ENCODE measurements at regions not wholly inside any gene's neighbourhood (a gene's known extent, or its start where the extent isn't known, plus 50 kb on each side); places are given as distances from the start of the nearest gene placed in this dataset.
"Not testable (repeated sequence)": the region's sequence is repeated elsewhere in the genome, so short reads cannot be mapped to it uniquely, and the experiment has no call there.

DNA sequence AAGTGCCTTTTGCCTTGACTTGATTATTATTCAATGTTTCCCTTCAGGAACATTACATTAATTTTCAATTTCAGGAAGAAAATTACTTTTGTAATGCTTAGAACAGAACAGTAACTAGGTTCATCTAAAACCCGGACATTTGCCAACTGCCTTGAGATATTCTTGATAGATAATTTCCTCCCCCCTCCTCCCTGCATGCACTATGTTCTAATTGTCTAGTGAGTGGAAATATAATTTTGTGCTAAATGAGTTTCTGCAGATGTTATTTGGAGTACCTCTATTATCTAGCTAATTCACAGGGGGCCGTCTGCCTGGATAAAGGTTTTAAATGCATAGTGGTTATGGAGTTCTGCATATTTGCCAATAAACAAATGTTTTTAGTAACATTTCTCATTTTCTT is 200.3 kb upstream of the SLC39A10 start:
- DNase-seq, result no peak

DNA sequence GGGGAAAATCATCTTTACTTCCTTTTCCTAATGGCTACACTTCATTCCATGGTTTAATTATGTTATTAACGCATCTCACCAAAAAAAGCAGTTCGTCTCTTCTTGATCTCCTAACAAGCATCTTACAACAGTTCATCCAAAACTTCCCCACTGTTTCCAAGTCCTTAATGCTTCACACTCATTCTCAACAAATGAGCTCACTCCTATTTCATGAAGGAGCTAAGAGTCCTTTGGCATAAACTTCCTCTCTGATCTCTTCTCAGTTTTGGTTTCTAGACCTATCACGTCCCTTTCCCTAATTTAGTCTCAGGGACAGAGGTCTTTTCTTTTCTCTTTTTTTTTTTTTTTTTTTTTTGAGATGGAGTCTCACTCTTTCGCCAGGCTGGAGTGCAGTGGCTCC is 205.9 kb upstream of the SLC39A10 start:
- no peak for DNase-seq

DNA sequence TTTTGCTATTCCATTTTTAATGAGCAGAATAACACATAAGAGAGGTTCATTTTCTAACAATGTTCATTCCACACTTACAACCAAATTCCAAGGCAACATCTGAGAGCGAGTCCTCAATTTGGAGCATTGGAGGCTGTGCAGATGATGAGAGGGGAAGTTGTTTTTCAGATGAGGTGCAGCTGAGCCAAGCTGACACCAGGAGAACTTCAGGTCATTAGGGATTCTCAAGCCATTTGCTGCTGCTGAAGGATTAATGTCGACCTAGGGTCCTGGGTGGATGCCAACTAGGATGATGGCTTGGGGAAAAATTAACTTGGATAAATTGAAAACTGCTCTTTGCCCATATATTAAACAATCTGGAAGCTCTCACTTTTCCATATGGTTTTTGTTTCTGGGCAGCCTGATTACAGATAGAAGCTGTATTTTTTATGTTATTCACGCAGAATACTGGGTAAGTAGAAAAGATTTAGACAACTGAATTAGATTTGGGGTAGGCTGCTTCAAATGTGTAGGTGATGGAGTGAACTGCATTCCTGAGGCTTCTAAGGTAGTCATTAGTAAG is 206.4 kb upstream of the SLC39A10 start:
- no peak for DNase-seq

DNA sequence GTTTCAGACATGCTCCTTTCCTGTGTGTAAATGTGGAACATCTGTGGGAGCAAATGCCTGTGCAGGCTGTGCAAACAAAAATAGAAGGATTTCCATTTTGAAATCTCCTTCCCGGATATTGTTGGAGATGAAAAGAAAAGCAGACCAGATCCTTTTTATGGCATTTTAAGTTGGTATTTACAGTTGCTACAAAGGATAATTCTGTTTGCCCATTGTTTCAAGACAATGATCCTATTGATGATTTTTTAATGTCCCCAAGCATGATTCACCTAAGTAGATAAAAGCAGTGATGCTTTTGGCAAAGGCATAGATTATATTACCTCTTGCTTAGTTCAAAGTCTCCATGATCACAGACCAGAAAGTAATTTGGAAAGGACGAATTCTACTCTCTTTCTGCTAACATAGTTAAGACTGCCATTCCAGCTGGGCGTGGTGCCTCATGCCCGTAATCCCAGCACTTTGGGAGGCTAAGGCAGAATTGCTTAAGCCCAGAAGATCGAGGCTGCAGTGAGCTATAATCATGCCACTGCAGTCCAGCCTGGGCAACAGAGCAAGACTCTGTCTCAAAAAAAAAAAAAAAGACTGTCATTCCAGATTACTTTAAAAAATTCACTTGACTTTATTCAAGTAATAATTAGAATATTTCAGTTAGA is 209.6 kb upstream of the SLC39A10 start:
- DNase-seq, result no peak

DNA sequence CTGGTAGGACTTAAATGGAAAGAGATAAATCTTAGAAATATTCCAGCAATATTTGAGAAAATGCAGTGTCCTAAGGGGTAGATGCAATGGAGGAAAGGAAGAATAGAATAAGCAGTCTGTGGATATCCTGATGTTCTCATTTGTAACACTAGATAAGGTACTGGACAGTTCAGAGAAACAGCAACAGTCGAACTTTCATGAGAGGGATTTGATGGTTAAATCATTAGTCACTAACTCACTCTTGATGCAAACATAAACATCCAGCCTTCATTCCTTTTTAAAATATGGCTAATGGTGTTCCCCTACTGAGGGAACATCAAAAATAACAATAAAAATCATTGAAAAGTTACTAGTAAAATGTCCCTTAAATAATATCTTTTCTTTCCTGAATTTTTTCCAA is 211.4 kb upstream of the SLC39A10 start:
- DNase-seq, result no peak

DNA sequence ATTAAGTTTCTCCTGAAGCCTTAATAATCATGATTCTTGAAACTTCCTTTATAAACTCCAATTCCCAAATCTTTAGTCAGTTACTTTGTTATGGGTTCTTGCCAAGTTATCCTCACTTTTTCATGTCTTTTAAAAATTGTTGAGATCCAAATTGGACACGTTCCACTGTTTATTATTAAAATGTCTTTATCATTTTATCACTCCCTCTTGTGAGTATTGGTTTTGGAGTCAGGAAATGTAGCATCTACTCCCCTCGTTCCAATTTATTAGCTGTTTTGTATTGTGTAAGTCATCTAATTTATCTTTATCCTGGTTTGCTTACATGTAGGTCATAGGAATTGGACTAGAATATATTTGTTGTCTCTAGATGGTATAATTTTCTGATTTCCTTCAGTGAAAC is 213.1 kb upstream of the SLC39A10 start:
- DNase-seq, result no peak

DNA sequence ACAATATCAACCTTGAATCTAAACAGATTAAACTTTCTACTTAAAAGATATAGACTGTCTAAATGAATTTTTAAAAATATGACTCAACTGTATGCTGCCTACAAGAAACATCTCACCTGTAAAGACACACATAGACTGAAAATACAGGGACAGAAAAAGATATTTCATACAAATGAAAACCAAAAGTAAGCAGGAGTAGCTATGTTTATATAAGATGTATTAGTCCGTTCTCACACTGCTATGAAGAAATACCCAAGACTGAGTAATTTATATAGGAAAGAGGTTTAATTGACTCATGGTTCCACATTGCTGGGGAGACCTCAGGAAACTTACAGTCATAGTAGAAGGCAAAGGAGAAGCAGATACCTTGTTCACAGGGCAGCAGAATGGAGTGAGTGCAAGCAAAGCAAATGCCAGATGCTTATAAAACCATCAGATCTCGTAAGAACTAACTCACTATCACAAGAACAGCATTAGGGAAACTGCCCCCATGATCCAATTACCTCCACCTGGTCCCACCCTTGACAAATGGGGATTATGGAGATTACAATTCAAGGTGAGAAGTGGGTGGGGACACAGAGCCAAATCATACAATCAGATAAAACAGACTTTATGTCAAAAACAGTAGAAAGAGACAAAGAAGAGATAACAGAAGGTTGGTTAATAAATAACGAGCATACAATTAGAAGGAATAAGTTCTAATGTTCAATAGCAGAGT is 214.4 kb upstream of the SLC39A10 start:
- DNase-seq, result no peak

DNA sequence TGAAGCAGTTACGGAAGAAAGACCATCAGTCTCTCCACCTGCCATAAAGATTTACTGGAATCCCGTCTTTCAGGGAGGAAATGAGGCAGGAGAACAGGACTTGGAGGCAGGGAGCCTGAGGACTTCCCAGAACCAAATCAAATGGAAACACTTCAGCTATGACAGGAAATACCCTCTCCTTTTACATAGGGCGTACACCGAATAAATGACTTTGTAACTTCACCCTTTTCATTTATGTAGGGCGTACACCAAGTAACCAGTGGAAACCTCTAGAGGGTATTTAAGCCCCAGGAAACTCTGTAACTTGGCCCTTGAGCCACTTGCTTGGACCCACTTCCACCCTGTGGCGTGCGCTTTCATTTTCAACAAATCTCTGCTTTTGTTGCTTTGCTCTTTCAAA is 218.3 kb upstream of the SLC39A10 start:
- no peak for DNase-seq

DNA sequence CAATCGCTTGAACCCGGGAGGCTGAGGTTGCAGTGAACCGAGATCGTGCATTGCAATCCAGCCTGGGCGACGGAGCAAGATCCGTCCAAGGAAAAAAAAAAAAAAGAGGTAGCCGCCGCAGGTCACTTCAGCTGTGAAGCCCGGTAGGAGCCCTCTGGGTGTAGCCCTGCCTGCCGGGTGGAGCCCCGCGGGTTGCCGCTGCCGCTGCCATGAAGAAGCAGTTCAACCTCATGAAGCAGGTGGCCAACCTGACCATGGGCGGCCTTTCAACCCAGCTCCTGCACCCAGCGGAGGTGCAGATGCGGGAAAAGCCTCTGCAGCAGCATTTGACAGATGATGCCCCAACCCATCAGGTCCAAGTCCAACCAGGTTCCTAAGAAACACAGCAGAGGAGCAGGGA is 219.5 kb upstream of the SLC39A10 start:
- no peak for DNase-seq

DNA sequence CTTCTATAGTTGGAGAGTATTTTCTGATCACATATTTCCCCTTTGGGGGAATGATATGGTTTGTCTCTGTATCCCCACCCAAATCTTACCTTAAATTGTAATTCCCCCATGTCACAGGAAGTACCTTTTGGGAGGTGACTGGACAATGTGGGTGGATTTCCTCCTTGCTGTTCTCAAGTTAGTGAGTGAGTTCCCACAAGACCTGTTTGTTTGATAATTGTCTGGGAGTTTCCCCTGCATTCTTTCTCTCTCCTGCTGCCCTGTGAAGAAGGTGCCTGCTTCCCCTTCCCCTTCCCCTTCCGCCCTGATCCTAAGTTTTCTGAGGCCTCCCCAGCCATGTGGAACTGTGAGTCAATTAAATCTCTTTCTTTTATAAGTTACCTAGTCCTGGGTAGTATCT is 222.7 kb upstream of the SLC39A10 start:
- no peak for DNase-seq

DNA sequence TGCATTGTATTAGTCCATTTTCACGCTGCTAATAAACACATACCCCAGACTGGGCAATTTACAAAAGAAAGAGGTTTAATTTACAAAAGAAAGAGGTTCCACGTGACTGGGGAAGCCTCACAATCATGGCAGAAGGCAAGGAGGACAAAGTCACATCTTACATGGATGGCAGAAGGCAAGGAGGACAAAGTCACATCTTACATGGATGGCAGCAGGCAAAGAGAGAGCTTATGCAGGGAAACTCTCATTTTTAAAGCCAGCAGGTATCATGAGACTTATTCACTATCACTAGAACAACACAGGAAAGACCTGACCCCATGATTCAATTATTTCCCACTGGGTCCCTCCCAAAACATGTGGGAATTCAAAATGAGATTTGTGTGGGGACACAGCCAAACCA is 223.3 kb upstream of the SLC39A10 start:
- not testable (repeated sequence) for DNase-seq

DNA sequence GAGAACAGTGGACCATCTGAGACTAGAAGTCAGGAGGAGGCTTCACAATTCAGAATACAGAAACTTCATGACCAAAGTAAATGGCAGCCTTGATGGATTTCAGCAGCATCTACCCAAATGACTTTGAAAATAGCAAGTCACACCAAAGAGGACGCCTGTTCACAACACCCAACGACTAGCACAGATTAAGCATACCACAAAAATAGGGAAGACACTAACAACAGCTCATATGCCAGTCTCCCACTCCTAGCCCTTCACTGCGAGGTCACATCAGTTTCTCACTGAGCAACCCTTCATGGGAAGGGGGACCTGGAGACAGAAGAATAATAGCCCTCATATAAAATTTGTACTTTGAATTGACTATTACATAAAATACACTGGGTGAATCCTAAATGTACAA is 228.4 kb upstream of the SLC39A10 start:
- no peak for DNase-seq

DNA sequence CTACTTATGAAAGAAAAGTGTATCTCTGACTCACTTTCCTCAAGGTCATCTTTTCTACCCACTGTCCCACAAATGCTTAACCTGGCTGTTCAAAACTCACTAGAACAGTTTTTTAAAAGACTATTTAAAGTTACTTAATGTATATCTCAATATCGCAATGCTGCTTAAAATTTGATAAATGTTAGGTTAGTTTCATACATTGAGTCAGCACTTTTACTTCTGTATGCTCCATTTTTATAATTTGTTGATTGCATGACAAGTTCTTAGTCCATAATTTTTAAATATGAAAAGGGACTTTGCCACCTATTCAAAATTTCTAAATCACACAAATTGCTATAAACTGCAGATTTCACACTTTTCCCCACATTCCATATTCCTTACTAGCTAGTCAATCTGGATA is 231.7 kb upstream of the SLC39A10 start:
- DNase-seq, result no peak

DNA sequence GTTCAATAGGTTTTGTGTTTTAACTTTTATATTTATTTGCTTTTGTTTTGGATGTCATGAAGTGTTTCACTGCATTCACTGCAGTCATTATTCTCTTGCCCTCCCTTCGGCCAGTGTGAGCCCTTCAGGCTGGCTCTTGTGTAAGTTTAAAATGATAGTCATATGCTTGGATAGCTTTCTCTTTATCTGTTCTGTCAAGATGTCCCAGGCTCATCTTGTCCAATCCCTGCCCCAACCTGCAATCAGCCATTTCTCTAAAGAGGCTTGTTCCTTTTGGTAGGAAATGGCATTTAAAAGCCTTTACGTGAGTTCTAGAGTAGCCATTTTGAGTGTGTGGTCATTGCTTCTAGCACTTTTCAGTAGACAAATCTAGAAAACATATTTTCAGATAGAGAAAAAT is 238.0 kb upstream of the SLC39A10 start:
- DNase-seq, result no peak

DNA sequence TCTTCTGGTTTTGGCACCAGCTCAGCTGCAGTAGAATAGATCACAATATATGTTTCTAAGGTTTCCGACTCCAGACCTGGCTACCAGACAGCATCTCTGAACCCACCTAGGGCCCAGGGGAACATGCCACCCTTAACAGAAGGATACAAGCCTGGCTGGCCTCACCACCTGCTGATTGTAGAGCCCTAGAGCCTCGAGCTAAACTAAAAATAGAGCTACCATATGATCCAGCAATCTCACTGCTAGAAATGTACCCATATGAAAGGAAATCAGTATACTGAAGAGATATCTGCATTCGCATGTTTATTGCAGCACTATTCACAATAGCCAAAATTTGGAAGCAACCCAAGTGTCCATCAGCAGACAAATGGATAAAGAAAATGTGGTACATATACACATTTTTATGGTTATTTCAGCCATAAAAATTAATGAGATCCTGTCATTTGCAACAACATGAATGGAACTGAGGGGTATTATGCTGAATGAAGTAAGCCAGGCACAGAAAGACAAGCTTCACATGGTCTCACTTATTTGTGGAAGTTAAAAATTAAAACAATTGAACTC is 242.4 kb upstream of the SLC39A10 start:
- DNase-seq, result no peak

DNA sequence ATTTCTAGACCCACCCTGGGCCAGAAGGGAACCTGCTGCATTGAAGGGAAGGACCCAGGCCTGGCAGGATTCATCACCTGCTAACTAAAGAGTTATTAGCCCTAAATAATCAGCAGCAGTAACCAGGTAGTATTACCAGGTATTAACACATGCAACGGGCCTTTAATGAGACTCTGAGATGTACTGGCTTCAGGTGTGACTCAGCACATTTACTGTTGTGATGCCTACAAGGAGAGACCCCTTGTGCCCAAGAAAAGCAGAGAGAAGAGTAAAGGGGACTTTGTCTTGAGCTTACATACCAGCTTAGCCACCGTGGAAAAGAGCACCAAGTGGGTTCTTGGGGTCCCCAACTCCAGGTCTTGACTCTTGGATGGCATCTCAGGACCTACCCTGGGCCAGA is 243.1 kb upstream of the SLC39A10 start:
- DNase-seq, result no peak

DNA sequence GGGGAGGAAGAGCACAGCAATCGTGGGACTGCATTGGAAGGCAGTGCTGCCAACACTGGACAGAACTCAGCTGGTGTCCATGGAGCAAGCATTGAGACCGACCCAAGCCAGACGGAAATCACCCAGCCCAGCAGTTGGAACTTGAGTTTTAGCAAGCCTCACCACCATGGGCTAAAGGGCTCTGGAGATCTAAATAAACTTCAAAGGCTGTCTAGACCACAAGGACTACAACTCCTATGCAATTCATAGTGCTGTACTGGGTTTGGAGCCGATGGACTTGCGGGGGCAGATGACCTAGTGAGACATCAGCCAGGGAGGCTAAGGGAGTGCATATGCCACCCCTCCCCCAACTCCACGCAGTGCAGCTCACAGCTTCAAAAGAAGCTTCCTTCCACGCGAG is 243.6 kb upstream of the SLC39A10 start:
- DNase-seq, result no peak

DNA sequence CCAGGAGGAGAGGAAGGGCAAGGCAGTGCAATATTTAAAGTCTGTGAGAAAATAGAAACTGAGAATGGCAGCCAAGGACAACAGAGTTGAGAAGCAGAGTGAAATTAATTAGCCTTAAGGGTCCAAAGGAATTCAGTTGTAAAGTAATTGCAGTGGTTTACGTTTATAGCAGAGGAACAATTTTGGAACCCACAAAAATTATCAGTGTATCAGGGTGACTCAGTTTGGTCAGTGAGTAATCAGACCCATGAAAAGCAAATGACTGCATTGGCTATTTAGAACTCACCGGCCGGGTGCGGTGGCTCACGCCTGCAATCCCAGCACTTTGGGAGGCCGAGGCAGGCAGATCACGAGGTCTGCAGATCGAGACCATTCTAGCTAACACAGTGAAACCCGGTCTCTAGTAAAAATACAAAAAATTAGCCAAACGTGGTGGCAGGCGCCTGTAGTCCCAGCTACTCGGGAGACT is 245.8 kb upstream of the SLC39A10 start:
- no peak for DNase-seq

DNA sequence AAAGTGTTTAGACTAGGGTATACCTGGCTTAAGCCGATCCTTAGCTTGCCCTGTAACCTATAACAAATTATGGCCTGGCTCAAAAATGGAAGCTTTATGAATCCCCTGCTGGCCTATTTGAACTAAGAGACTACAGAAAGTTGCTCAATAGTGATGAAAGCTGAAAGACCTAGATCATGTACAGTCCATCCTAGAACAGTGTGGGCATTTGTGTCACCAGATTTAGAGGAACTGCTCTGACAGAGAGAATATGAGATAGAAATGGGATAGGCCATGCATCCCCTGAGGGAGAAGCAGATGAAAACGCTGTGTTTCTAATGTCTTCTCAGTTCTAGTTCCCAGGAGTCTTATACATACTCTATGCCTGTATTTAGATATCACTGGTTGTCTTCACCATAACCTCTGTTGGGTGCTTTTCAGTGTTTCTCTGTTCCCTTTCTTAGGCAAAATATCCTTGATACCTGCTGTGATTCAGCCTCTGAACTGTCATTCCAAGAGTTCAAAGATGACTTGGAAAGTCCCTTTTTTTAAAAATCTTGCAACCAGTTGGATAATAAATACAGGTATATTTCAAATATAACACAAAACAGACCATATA is 246.9 kb upstream of the SLC39A10 start:
- no peak for DNase-seq

DNA sequence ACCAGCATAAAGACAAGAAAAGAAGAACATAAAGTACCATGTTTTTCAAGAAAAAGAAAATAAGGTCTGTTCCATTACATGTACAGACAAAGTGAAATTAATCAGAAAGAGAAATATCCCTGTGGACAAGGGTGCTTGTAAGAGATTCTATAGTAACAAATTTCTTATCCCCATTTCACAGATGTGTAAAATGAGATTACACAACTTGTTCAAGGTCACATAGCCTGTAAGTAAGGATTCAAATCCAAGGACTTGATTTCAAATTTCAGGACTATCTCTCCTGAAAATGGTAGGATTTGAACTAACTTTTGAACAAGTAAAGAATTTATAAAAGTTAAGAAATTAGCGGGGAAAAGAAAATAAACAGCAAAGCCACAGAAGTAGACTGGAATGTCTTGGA is 248.2 kb upstream of the SLC39A10 start:
- no peak for DNase-seq

DNA sequence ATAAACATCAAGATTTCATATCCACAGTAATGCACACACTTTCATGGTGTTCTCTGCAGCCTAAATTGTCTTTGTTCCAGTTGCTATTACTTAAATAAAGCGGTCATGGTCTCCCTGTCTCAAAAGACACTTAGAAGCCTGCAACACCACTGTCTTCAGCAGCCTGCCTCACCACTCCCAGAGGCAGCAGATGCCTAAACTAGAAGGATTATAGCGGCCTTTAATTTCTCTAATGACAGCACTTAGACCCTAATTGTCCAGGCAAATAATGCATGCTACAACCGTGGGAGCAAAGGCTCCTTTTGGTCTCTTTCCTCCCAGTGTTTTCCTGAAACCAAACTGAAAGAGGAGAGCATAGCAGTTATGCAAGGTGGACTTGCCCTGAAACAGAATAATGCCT is 248.8 kb upstream of the SLC39A10 start:
- DNase-seq, result no peak

DNA sequence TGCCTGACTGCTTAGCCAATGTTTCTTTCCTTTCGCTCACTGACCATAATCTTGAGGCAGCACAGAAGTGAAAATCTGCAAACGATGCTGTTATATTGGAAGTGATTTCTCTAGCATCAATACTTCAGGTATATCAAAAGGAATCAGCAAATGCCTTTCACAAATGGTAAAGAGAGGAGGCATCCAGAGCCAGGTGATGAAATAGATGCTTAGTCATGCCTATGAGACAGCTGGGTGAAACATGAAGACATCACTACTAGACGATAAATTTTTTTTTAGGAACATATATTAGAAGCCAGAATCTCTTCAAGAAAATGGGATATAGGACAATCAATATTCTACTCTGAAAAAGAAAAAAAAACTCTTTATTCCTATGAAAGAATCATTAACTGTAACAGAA is 249.2 kb upstream of the SLC39A10 start:
- no peak for DNase-seq

DNA sequence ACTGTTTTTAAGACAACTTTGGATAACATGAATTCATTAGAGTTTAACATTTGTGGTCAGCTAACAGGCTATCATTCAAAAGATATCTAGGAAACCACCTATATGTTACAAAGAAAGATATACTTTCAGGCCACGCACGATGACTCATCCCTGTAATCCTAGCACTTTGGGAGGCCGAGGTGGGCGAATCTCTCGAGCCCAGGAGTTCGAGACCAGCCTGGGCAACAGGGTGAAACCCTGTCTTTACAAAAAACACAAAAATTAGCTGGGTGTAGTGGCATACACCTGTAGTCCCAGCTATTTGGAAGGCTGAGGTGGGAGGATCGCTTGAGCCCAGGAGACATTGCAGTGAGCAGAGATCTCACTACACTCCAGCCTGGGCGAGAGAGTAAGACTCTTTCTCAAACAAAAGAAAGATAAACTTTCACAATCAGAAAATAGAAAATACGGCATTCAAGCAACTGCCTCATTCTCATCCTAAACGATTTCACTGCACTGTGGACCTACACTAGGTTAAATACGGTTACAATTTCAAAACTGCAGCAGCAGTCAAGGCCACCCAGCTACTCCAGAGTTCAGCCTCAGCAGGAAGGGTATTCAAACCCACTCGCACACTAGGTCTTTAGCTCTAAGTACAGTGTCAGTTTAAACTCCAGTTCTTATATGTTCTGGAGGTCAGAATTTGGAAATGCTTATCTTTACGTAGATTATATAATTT is 250.0 kb upstream of the SLC39A10 start:
- DNase-seq, result no peak
